Astrocyte (in vitro differentiated cells and primary cell): ENCODE measurements at regions not wholly inside any gene's neighbourhood (a gene's known extent, or its start where the extent isn't known, plus 50 kb on each side); places are given as distances from the start of the nearest gene placed in this dataset.

ENCODE experiments used
- CTCF ChIP-seq: IDR thresholded peaks from 2 replicates; pipeline ENCODE4 v1.5.1; 2011; ENCODE audit warnings: low read depth, mild to moderate bottlenecking, inconsistent platforms, low read length, moderate library complexity; ENCODE audit not compliant: insufficient read depth
- EZH2 ChIP-seq: IDR thresholded peaks from 2 replicates; pipeline ENCODE4 v1.6.1; 2012; ENCODE audit warnings: mild to moderate bottlenecking, low read length, inconsistent platforms; ENCODE audit not compliant: insufficient read depth

- TF ChIP-seq CTCF (no peak), EZH2 (no peak)
These were observed 565.0 kb downstream of the KCNT2 start for GRCh38 chr1:196043268-196043667.
